HG02943 (cell line): ENCODE measurements at regions not wholly inside any gene's neighbourhood (a gene's known extent, or its start where the extent isn't known, plus 50 kb on each side); places are given as distances from the start of the nearest gene placed in this dataset.
"Not testable (repeated sequence)": the region's sequence is repeated elsewhere in the genome, so short reads cannot be mapped to it uniquely, and the experiment has no call there.

Experiments used
- ATAC-seq: cut with Tn5 transposase; IDR thresholded peaks from one replicate; pipeline ENCODE4 v1.9.1; 2021; ENCODE audit warnings: mild to moderate bottlenecking, low read depth, moderate library complexity; ENCODE audit not compliant: unreplicated experiment

- no peak for ATAC-seq
Measured at GRCh38 chr5:93953442-93953841, 212.0 kb upstream of the POU5F2 start.

- no peak for ATAC-seq
Measured at GRCh38 chr5:93941897-93942296, 200.5 kb upstream of the POU5F2 start.

- ATAC-seq = not testable (repeated sequence)
Measured at GRCh38 chr5:93933269-93933668, 191.9 kb upstream of the POU5F2 start.

GRCh38 chr5:93930098-93930497 is 188.7 kb upstream of the POU5F2 start:
- ATAC-seq = no peak

- ATAC-seq = no peak
Measured at GRCh38 chr5:93929131-93929530, 187.7 kb upstream of the POU5F2 start.

GRCh38 chr5:93926831-93927620 is 185.6 kb upstream of the POU5F2 start:
- no peak for ATAC-seq

- no peak for ATAC-seq
Measured at GRCh38 chr5:93925321-93925720, 183.9 kb upstream of the POU5F2 start.

GRCh38 chr5:93924628-93925027 is 183.2 kb upstream of the POU5F2 start:
- no peak for ATAC-seq

GRCh38 chr5:93922551-93922950 is 181.2 kb upstream of the POU5F2 start:
- ATAC-seq = no peak

GRCh38 chr5:93921001-93921400 is 179.6 kb upstream of the POU5F2 start:
- ATAC-seq = no peak

GRCh38 chr5:93916872-93917271 is 175.5 kb upstream of the POU5F2 start:
- ATAC-seq = no peak

- ATAC-seq = no peak
Measured at GRCh38 chr5:93915142-93915553, 173.7 kb upstream of the POU5F2 start.

- ATAC-seq = no peak
Measured at GRCh38 chr5:93911609-93912008, 170.2 kb upstream of the POU5F2 start.

- ATAC-seq = no peak
Measured at GRCh38 chr5:93909356-93909755, 168.0 kb upstream of the POU5F2 start.

GRCh38 chr5:93904917-93905316 is 163.5 kb upstream of the POU5F2 start:
- ATAC-seq = no peak

GRCh38 chr5:93902288-93902687 is 160.9 kb upstream of the POU5F2 start:
- no peak for ATAC-seq

- ATAC-seq = no peak
Measured at GRCh38 chr5:93899026-93899600, 157.7 kb upstream of the POU5F2 start.

GRCh38 chr5:93894601-93895354 is 153.4 kb upstream of the POU5F2 start:
- ATAC-seq = no peak

- ATAC-seq = no peak
Measured at GRCh38 chr5:93893075-93893474, 151.7 kb upstream of the POU5F2 start.

GRCh38 chr5:93892481-93892880 is 151.1 kb upstream of the POU5F2 start:
- no peak for ATAC-seq
